ENCODE measurements at regions not wholly inside any gene's neighbourhood (a gene's known extent, or its start where the extent isn't known, plus 50 kb on each side); places are given as distances from the start of the nearest gene placed in this dataset.
"Not testable (repeated sequence)": the region's sequence is repeated elsewhere in the genome, so short reads cannot be mapped to it uniquely, and the experiment has no call there.

DNA sequence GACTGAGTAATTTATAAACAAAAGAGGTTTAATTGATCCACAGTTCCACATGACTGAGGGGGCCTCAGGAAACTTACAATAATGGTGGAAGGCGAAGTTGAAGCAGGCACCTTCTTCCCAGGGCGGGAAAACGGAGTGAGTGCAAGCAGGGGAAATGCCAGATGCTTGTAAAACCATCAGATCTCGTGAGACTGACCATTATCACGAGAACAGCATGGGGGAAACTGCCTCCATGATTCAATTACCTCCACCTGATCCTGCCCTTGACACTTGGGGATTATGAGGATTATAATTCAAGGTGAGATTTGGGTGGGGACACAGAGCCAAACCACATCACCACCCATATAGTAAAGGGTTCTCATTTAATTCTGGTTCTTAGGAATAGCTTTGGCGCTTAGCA, 219.5 kb upstream of the ATP5MC3 start:
- DNase-seq, result no peak

DNA sequence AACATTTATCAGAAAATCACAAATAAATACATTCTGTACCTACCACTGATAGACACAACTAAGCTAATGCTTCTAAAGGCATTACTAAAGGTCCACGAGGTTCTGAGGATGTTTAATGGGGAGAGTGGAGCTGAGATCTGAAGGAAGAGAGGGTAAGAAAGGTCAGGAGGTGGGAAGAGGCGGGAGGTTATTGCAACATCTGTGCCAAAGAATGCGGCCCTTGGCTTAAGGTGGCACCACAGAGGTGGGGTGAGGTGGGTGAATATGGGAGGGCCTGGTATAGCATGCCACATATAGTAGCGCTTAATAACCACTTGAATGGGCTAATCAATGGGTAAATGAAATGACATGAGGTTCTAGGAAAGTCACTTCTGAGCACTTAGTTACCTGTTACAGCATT, 217.8 kb upstream of the ATP5MC3 start:
- DNase-seq, result no peak

DNA sequence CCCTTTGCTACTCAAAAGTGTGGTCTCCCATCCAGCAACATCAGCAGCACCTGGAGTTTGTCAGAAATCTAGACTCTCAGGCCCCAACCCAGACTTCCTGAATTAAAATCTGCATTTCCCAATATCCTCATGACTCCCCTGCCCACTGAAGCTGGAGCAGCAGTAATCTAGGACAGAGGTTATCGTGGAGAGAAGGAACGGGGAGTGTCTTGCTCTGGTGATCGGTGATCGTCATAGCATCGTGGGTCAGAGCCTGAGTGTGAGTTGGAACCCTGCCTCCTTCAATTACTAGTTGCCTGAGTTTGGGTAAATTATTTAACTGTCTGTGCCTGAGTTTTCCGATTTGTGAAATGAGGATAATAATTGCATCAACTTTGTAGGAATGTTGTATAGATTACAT, 217.3 kb upstream of the ATP5MC3 start:
- DNase-seq, result no peak

DNA sequence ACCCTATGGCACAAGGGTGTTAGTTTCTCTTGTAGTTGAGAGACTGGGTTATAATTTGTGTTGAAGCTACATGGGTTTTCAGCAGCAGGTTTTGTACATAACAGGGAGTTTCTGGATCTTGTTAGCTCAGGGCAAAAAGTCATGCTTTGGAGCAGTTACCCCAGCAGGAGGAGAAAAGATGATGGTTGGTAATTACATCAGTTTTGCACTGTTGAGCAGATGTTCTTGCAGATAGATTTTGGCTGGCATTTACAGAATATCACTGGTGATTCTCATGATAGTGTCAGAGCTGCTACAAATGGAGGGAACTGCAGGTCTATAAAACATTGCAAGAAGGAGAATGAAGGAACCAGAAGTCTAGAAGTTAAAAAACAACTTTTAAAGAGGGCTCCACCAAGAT, 215.2 kb upstream of the ATP5MC3 start:
- DNase-seq, result no peak

DNA sequence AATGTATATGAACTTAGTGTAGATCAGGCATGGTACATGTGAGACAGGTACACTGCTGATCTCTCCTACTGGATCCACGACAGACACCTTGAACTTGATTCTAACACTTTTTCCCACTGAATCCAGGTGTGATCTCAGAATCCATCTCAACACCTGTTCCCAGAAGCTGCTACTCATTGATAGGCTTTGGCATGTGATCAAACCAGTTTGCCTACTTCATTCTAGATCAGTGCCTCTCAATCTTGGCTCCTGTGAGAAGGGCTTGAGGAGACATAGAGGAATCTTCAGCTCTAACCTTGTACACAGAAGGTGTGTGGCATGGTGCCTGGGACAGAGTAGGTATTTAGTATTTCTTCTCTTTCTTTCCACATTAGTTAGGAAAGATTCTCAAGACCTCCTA, 212.3 kb upstream of the ATP5MC3 start:
- no peak for DNase-seq

DNA sequence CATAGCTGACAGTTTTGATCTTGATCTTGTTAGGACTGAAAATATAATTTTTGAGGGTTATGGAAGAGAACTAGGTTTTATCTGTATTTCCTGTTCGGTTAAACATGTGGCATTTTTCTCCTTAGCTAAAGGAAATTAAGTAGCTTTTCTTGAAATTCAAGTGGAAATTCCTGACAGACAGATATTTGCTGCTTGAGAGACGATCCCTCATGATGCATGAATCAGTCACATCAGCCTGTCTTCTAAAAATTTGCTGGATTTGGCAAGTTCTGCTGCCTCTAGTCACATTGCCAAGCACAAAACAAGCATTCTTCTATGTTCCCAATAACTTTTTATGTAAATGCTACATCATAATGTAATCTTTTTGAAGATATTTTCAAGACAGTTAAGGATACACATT, 201.8 kb upstream of the ATP5MC3 start:
- DNase-seq, result no peak

DNA sequence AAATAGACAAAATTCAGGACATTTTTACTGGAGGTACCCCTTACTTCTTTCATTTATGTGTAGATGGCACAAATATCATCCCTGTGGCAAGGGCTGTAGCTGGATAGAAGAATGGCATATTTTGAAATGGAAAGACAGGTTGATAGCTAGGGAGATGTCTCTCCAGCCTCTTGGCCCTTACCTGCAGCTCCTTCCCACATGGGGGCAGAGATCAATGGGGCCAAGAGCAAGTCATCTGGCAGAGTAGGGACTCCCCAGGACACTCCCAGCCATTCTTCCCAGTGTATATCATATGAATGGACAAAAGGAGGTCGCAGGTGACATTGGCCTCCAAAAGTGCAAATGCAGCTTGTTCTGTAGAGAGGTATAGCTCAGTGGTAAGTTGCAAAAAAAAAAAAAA, 192.2 kb upstream of the ATP5MC3 start:
- no peak for DNase-seq

DNA sequence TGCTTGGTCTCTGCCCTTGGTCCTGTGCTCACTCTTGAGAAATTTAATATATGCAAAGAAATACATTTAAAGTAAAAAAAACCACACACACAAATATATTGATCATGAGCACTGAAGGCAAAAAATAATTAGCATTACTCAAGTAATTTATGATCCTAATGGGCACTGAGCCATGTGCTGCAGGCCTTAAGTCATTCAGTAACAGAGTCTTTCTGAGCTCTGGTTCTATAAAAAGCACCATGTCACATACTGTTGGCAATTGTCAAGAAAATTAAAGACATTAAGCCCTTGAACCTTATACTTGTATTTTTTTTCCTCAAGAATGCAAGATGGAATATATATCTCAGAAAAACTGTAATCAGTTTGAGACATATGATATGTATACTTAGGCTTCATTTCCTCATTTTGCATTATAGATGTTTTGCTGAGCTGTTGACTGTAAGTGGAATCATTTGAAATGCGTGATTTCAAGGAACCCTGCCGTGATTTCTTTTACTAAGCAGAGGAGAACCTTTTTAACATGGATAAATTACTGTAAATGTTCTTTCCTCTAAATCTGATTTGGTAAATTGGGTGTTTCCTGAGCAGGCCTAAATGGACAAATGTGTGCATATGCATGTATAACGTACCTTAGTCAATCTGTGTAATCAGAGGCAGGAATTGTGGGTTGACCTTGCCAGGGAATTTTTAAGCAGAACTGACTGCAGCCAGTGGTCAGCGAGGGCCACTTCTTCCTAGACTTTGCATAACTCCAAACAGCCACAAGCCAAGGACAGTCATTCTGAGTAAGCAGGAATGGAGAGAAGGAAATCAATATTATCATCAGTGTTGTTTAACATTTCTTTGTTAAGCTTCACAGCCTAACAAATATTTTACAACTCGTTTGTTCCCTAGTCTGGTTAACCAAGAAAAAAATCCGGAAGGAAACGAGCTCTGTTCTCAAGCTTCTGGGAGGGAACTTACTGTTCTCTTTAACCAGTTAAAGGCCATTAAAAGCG, 191.5 kb upstream of the ATP5MC3 start:
- DNase-seq, result peak; percentile 2

DNA sequence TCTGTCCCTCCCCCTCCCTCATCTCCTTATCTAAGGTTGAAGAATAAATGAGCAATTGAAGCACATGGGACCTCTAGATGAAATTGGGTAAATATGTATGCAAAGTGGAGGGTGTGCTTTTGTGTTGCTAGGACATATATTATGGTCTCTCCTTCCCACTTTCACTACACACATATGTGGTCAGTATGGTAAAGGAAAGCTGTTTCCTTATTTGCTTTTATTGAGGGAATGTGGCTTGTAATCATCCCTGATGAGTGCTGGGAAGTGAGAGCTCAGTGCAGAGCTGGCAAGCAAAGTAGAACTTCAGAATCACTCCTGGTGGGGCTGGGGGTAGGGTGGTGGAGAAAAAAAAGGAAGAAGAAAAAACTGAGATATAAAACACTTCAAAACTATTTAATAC, 189.9 kb upstream of the ATP5MC3 start:
- DNase-seq, result no peak

DNA sequence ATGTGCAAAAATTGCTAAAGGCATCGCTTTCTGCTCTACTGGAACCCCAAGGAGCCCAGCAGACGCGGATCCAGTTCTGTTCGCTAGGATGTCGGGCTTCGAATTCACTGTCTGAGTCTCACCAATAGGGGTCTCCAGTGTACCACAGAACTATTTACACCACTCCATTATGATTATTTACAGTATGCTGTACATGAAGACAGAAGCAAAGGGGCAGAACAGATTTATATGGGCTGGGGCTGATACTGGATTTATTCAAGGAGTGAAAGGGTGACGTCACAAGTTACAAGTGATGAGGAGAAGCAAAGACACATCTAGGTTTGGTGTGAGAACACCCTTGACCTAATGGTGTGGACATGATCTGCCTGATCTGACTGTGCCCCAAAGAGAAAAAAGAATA, 185.3 kb upstream of the ATP5MC3 start:
- DNase-seq, result peak; percentile 40

DNA sequence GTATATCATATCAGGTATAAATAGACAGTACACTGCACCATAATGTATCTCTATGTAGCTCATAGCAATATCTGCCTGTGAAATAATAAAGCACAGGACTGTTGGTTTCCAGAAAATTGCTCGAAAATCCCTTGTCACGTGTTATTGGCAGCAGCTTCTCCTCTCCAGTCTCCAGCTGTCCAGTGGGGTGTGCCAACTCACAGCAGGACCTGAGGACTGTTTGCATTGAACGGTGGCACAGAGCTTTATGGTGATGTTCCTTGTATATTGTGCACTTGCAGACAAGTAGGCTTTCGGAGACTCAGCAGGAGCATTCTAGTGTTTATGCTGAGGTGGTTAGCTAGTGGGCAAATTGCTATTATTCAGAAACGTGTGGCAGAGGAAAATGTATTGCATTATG, 182.2 kb upstream of the ATP5MC3 start:
- DNase-seq, result no peak

DNA sequence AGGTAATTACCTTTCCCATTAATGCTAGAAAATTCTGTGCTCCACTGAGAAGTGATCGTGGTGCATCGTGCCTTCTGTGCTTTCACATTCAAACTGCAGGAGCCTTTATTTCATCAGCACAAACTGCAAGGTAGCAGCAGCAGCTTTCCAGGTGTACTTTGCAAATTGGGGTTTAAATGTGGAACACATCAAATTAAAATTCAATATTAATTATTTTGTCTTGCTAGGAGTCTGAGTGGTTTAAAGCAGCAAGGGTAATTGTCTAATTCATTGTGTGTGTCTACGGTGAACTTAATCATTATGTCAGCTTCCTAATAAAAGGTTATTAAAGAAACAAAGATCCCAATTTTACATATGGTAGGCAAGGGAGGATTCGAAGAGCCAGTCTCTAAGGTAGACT, 180.8 kb upstream of the ATP5MC3 start:
- no peak for DNase-seq

DNA sequence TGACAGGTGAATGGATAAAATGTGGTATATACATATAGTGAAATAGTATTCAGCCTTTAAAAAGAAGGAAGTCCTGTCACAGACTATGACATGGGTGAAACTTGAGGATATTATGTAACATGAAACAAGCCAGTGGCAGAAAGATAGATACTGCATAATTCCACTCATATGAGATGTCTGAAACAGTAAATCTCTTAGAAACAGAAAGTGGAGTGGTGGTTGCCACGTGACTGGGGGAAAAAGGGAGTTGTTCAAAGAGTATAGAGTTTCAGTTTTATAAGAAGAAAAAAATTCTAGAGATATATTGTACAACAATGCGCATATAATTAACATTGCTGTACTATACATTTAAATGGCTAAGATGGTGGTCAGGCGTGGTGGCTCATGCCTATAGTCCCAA, 178.2 kb upstream of the ATP5MC3 start:
- DNase-seq, result no peak

DNA sequence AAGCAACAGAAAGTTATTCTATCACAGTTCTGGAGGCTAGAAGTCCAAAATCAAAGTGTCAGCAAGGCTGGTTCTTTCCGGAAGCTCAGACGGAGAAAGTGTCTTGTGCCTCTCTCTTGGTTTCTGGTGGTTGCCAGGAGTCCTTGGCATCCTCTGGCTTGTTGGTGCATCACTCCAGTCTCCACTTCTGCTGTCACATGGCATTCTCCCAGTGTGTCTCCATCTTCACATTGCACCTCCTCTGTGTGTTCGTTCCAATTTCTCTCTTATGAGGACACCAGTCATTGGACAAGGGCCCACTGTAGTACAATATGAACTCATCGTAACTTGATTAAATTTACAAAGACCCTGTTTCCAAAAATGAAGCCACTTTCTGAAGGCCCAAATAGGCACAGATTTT, 175.4 kb upstream of the ATP5MC3 start:
- no peak for DNase-seq

DNA sequence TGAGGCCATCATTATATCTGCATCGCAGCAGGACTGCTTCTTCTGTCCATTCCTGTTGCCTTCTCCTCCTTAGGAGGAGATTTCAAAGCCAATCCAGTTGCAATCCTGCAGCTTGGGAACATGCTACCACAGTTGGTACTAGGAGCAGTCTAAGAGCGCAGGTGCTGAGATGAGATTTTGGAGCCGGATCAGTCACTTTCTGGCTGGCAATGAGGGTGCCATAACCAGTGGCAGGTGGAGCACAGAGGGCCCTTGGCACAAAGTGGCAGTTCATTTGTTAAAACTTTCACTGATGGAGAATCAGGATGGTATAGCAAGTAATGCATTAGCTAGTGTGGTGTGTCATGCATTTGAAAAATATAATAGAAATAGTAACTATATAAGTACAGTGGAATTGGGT, 173.7 kb upstream of the ATP5MC3 start:
- DNase-seq, result no peak

DNA sequence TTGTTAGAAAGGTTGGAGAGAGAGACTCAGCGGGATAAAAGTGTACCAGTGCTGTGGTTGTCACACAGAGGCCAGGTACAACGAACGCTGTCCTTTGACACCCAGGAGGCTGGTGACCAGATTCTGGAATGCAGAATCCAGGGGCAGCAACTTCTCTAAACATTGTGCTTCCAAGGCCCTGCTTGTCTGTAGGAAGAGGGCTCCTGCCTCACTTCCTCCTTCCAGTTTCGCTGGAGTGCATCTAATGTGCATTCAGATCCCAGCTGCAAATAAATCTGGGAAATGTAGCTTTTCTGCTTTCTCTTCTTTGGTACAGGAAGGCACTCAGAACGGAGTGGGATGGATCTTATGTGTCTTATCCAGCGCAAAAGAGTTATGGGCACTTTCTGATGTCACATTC, 171.8 kb upstream of the ATP5MC3 start:
- DNase-seq, result no peak

DNA sequence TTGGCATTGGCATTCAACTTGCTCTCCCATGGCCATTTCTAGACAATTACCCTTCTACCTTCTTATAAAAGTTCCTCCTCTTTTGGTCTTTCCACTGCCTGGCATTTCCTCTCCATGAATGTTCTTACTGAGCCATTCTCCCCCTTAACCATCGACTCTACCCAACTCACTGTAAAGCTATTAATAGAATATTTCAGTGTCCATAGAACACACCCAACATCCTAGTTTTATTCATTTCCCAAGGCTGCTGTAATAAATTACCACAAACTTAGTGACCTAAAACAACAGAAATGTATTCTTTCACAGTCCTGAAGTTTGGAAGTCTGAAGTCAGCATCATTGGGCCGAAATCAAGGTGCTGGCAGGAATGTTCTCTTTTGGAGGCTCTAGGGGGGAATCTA, 170.0 kb upstream of the ATP5MC3 start:
- DNase-seq, result no peak

DNA sequence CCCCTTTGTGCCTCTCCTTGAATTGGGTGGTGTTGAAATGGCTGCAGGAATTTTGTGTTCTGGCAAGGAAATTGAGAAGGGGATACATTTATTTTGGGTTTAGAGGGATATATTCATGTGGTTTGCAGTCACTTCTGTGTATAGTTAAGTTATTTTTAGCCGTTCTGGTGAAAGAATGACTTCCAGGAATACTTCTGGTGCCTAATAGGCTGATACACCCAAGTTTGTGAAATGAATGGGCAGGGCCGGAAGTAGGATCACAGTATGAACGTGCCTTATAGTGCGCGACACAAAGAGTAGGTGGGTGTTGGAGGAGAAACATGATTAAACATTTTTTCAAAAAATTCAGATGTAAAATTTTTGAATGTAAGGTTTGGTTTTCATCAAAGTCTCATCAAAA, 168.6 kb upstream of the ATP5MC3 start:
- DNase-seq, result no peak

DNA sequence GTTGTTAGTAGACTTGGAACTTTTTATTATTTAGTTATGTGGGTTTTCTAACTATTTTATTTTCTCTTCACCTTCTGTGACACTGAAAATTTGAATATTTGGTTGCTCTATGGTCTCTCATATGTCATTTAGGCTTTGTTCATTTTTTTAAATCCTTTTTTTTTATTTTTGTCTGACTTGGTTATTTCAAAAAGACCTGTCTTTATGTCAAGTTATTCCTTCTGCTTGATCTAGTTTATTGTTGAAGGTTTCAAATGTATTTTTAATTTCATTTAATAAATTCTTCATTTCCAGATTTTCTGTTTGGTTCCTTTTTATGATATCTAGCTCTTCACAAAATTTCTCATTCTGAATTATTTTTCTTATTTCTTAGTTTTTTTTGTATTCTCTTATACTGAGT, 160.6 kb upstream of the ATP5MC3 start:
- no peak for DNase-seq

DNA sequence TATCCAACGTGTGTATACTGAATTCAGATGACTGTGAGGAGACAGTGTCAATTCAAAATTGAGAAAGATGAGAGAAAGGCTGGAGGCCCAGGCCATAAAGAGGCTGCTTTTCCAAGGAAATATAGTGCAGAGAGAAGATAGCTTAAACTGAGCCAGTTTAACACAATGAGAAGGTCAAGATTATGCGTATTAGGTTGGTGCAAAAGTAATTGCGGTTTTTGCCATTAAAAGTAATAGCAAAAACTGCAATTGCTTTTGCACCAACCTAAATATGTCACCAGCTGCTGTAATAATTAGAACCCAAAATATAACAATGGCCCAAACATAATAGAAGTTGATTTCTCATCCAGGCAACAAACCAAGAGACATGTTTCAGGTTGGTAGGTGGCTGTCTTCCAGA, 148.7 kb upstream of the ATP5MC3 start:
- DNase-seq, result no peak

DNA sequence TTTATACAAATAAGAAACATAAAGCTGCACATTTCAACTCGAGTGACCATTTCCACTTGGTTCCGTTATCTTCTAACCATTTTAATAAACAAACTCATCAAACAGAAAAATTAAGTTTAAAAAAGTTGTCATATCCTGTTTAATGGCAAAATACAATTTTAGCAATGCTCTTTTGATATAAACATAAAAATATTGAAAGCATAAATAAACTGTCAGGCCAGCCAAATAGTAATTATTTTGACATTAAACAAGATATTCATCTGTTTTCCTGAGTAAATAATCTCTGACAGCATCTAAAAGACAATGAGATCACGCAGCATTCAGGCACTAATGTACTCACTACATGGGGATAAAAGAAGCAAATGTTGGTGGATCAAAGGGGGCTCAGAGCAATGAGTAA, 145.3 kb upstream of the ATP5MC3 start:
- no peak for DNase-seq

DNA sequence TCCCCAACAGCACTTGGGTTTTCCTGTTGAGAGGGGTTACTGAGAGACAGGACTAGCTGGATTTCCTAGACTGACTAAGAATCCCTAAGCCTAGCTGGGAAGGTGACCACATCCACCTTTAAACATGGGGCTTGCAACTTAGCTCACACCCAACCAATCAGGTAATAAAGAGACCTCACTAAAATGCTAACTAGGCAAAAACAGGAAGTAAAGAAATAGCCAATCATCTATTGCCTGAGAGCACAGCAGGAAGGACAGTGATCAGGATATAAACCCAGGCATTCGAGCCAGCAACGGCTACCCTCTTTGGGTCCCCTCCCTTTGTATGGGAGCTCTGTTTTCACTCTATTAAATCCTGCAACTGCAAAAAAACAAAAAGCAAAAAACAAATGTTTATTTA, 144.7 kb upstream of the ATP5MC3 start:
- DNase-seq, result not testable (repeated sequence)

DNA sequence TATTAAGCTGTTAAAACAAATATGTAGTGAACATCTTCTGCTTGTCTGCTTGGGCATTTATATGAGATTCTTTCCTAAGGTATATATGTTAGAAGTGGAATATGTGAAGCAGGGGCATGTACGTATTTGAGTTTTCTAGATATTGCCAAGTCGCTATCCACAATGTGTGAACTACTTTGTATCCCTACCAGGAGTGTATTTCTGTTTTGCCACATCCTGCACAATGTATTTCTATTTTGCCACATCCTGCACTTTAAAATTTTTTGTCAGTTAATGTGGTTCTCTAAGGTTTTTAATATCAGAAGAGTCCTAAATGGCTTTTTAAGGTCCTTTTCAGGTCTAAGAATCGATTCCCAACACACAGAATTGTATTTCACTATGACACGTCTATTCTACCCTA, 141.7 kb upstream of the ATP5MC3 start:
- DNase-seq, result no peak

DNA sequence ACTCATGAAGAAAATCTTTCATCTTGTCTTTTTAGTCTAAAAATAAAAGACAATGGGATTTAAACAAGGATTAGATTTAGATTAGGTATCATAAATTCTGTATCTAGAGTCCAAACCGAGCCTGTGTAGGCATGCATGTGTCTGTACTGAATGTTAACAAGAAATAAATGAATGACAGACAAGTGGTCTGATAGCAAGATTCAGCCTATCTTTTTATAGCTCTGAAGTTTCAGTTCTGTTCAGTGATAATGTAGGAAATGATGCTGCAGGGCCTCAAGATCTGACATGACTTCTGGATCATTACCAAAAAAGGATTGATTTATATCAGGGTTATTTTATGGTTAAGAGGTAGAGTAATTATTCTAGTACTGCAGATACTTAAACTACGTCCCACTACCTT, 137.0 kb upstream of the ATP5MC3 start:
- no peak for DNase-seq

DNA sequence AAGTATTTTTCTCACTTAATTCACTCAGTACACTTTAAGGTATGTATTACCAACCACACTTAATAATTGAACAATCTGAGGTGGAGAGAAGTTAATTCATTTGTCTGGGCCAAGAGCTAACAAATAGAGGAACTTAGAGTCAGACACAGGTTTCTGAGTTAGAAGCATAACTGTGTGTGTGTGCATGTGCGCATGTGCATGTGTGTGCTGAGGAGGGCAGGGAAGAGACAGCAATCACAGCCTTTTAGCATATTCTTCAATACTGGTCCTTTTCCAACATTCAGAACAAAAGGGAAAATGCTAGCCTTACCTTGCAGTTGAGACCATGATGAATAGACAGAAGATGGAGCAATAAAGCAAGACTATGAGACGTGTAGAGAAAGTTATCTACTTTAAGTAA, 136.2 kb upstream of the ATP5MC3 start:
- DNase-seq, result no peak

Data from fibroblast of skin of right quadriceps (primary cell).